K562 (cell line): ENCODE measurements at regions not wholly inside any gene's neighbourhood (a gene's known extent, or its start where the extent isn't known, plus 50 kb on each side); places are given as distances from the start of the nearest gene placed in this dataset.

Source experiments
- ATAC-seq: fragments of 200-7000 bp; cut with Tn5 transposase; 3 replicates; pipeline ENCODE4 v1.9.1; 2020; ENCODE audit warnings: moderate library complexity
- BruUV-seq: library from RNA; stranded (reverse); fragments of 400-500 nt; replicated peaks from 2 replicates; lab custom pipeline; 2021; lab: Mats Ljungman, UMichigan
- CTCF ChIA-PET: fragments of 300-600 bp; formaldehyde crosslinking; extraction: SDS; loops from one replicate; lab custom pipeline; 2021; ENCODE audit warnings: low intra/inter-chr PET ratio; lab: Yijun Ruan, JAX
- POLR2A ChIA-PET: fragments of 300-600, 350-650 bp; sonication (Branson Sonifier 250); formaldehyde crosslinking; extraction: SDS; loops from one replicate; lab custom pipeline; 2021; ENCODE audit warnings: antibody characterized with exemption, inconsistent platforms; lab: Yijun Ruan, JAX
- DNase-seq, 4 experiments: peaks; one replicate each; pipeline versions ENCODE4 v3.0.0 to v3.0.0-alpha.2; 2011 to 2018; ENCODE audit warnings: low spot score in 3 of 4, mixed read lengths in 3 of 4; ENCODE audit errors: extremely low read depth in 1 of 4
- FAIRE-seq: peaks from 2 replicates; lab custom pipeline; 2011; peaks lifted over from hg19 to GRCh38; lab: Jason Lieb, UNC
- H2AFZ ChIP-seq: 2 replicates; pipeline ENCODE4 v1.6.0; 2011; ENCODE audit warnings: low read depth, low read length, control low read depth, inconsistent platforms
- H3K27ac ChIP-seq: fragments of 200-600 bp; 3 replicates; pipeline ENCODE4 v1.8.0; 2011; ENCODE audit warnings: low read depth, mild to moderate bottlenecking, control low read depth, inconsistent platforms, low read length, moderate library complexity, mixed read lengths; ENCODE audit errors: extremely low read depth
- H3K27me3 ChIP-seq, 2 experiments: fragments of 300-600 bp in 1 of 2; 2 replicates in 1 of 2; 3 replicates in 1 of 2; pipeline versions ENCODE4 v1.6.0 to v1.8.0; 2011; ENCODE audit warnings: inconsistent platforms in 2 of 2, low read length in 2 of 2, mild to moderate bottlenecking in 1 of 2, mixed read lengths in 1 of 2, moderate library complexity in 1 of 2; ENCODE audit not compliant: control insufficient read depth in 2 of 2, insufficient read depth in 2 of 2
- H3K36me3 ChIP-seq: fragments of 300-600 bp; 3 replicates; pipeline ENCODE4 v1.8.0; 2011; ENCODE audit warnings: mild to moderate bottlenecking, low read length, inconsistent platforms; ENCODE audit not compliant: control insufficient read depth, insufficient read depth
- H3K4me1 ChIP-seq, 2 experiments: fragments of 200-600 bp in 1 of 2; replicated peaks in 1 of 2; 2 replicates in 1 of 2; 3 replicates in 1 of 2; pipeline versions ENCODE4 v1.5.1 to v1.8.0; 2011; ENCODE audit warnings: inconsistent platforms in 2 of 2, low read length in 2 of 2, mild to moderate bottlenecking in 1 of 2, mixed read lengths in 1 of 2, moderate library complexity in 1 of 2; ENCODE audit not compliant: control insufficient read depth in 2 of 2, insufficient read depth in 2 of 2
- H3K4me2 ChIP-seq: 2 replicates; pipeline ENCODE4 v1.6.1; 2011; ENCODE audit warnings: low read length, control low read depth, inconsistent platforms, mixed read lengths; ENCODE audit not compliant: insufficient read depth
- H3K4me3 ChIP-seq: fragments of 200-600 bp; sonication (generic), shearing (Covaris generic); 2 replicates; pipeline ENCODE4 v1.5.1; 2016; ENCODE audit warnings: control low read depth, inconsistent platforms
- H3K79me2 ChIP-seq: fragments of 200-600 bp; 3 replicates; pipeline ENCODE4 v1.8.0; 2011; ENCODE audit warnings: low read length, inconsistent platforms; ENCODE audit not compliant: control insufficient read depth, insufficient read depth
- H3K9ac ChIP-seq, 2 experiments: 2 replicates each; pipeline versions ENCODE4 v1.6.0 to v1.6.1; 2011; ENCODE audit warnings: low read depth in 2 of 2, low read length in 2 of 2, control low read depth in 1 of 2, inconsistent platforms in 1 of 2, mild to moderate bottlenecking in 1 of 2, mixed read lengths in 1 of 2; ENCODE audit not compliant: insufficient read depth in 1 of 2
- H3K9me1 ChIP-seq: one replicate; pipeline ENCODE4 v1.6.0; 2011; ENCODE audit warnings: inconsistent platforms, mild to moderate bottlenecking, low read length, moderate library complexity; ENCODE audit not compliant: control insufficient read depth, insufficient read depth
- H3K9me3 ChIP-seq: replicated peaks from 2 replicates; pipeline ENCODE4 v1.5.1; 2011; ENCODE audit warnings: low read depth, low read length, inconsistent platforms; ENCODE audit not compliant: control insufficient read depth, insufficient read depth
- H4K20me1 ChIP-seq: replicated peaks from 2 replicates; pipeline ENCODE4 v1.6.1; 2011; ENCODE audit warnings: low read length, inconsistent platforms, mixed read lengths; ENCODE audit not compliant: control insufficient read depth, insufficient read depth
- AFF4 ChIP-seq: sonication (generic); formaldehyde crosslinking; IDR thresholded peaks from 2 replicates; pipeline ENCODE4 v1.8.0; 2023; ENCODE audit warnings: mild to moderate bottlenecking, missing genetic modification reagents
- DIDO1 ChIP-seq: fragments of 450-650 bp; IDR thresholded peaks from 2 replicates; pipeline ENCODE4 v1.6.1; 2016; ENCODE audit warnings: low read depth, missing biosample characterization, missing genetic modification characterization
- EZH2 ChIP-seq: IDR thresholded peaks from 2 replicates; pipeline ENCODE4 v1.6.1; 2012; ENCODE audit warnings: low read depth, mild to moderate bottlenecking, inconsistent platforms, low read length, borderline replicate concordance
- HNRNPLL ChIP-seq: fragments of 200-400 bp; formaldehyde crosslinking; IDR thresholded peaks from 2 replicates; pipeline ENCODE4 v1.6.1; 2017; ENCODE audit warnings: low read length, low read depth, mild to moderate bottlenecking; ENCODE audit not compliant: poor library complexity, severe bottlenecking
- HSF4 ChIP-seq: fragments of 250-450 bp; sonication (Bioruptor Pico); IDR thresholded peaks from 2 replicates; pipeline ENCODE4 v2.1.2; 2022; ENCODE audit warnings: mild to moderate bottlenecking, moderate library complexity, borderline replicate concordance
- MCM2 ChIP-seq: fragments of 450-650 bp; IDR thresholded peaks from 2 replicates; pipeline ENCODE4 v1.6.1; 2017; ENCODE audit warnings: low read depth, mild to moderate bottlenecking
- SIN3A ChIP-seq, 2 experiments: fragments of 150-350 bp in 1 of 2; IDR thresholded peaks; 2 replicates each; pipeline ENCODE4 v1.6.1; 2011 to 2016; ENCODE audit warnings: borderline replicate concordance in 2 of 2, low read depth in 2 of 2, low read length in 2 of 2, mild to moderate bottlenecking in 2 of 2, moderate library complexity in 2 of 2; ENCODE audit not compliant: control insufficient read depth in 1 of 2
- SREBF2 ChIP-seq: sonication (generic); formaldehyde crosslinking; IDR thresholded peaks from 2 replicates; pipeline ENCODE4 v1.4.0; 2020; ENCODE audit warnings: mild to moderate bottlenecking, missing genetic modification reagents
- U2AF2 ChIP-seq: fragments of 200-400 bp; formaldehyde crosslinking; optimal IDR thresholded peaks from 2 replicates; pipeline ENCODE3; 2017; ENCODE audit warnings: low read depth, mild to moderate bottlenecking, low read length
- ZBTB2 ChIP-seq: fragments of 450-650 bp; IDR thresholded peaks from 2 replicates; pipeline ENCODE4 v1.6.1; 2016; ENCODE audit warnings: antibody characterized with exemption
- WGBS: fragments of 100-300 bp; shearing (Covaris generic); methylation state at CpG from one replicate; pipeline ENCODE4 v1.1.6; 2016; ENCODE audit warnings: low coverage, mixed read lengths; ENCODE audit not compliant: insufficient coverage; ENCODE audit errors: missing lambda C conversion rate; 5-methylcytosine and 5-hydroxymethylcytosine counted together
- in situ Hi-C: fragments of 300-500 bp; cut with MboI; formaldehyde crosslinking; loops from 4 replicates; pipeline ENCODE4 v1.15.0; 2018; ENCODE audit warnings: inconsistent platforms, mixed read lengths
- intact Hi-C: fragments of 100-400 bp; cut with micrococcal nuclease; formaldehyde crosslinking; loops from 2 replicates; pipeline ENCODE4 v1.14.2; 2022

GRCh38 chr6:48774276-48774675 is 663.3 kb upstream of the PTCHD4 start:
- intact Hi-C loops, result no loop called here
- TF ChIP-seq AFF4 (CRISPR knock-in tag) (no peak), HNRNPLL (no peak), HSF4 (CRISPR knock-in tag) (no peak), ZBTB2 (no peak), EZH2 (no peak), MCM2 (no peak), SIN3A (IDR thresholded peaks at IDR 0.05; ENCODE audit: borderline replicate concordance in 2 of 2, control insufficient read depth in 1 of 2, low read depth in 2 of 2, low read length in 2 of 2) (no peak), U2AF2 (no peak), DIDO1 (no peak), SREBF2 (CRISPR knock-in tag) (no peak)
- CTCF ChIA-PET, result no interaction called here
- Histone ChIP-seq H3K9me1 (no peaks in the 10 kb centered on the region), H4K20me1 (no peaks in the 10 kb centered on the region), H3K36me3 (no peaks in the 10 kb centered on the region), H2AFZ (no peak overlapping the region), H3K9ac (no peak overlapping the region), H3K9me3 (no peaks in the 10 kb centered on the region), H3K4me1 (no peaks in the 10 kb centered on the region), H3K79me2 (no peaks in the 10 kb centered on the region), H3K27me3 (no peaks in the 10 kb centered on the region; a peak in 1 of 5 replicates), H3K27ac (no peak overlapping the region), H3K4me3 (no peak overlapping the region), H3K4me2 (no peak overlapping the region)
- no TSS peak for BruUV-seq
- FAIRE-seq (no peak), DNase-seq (no peak), ATAC-seq (no peak)
- in situ Hi-C loops, result no loop called here
- POLR2A ChIA-PET, result no interaction called here
- WGBS, result 0% methylated on average over 1 of the region's 1 CpG
